Lung (tissue), 11 donors: ENCODE measurements at regions not wholly inside any gene's neighbourhood (a gene's known extent, or its start where the extent isn't known, plus 50 kb on each side); places are given as distances from the start of the nearest gene placed in this dataset.

Experiments used
- ATAC-seq: fragments of 200-7000 bp; cut with Tn5 transposase; one replicate; pipeline ENCODE4 v1.9.1; 2020; ENCODE audit warnings: moderate number of reproducible peaks; ENCODE audit not compliant: insufficient read depth, low FRiP score
- DNase-seq, 3 donors: peaks; one replicate each; pipeline ENCODE4 v3.0.0-alpha.2; 2013 to 2017
- H3K27ac ChIP-seq, 2 donors: one replicate each; pipeline ENCODE4 v1.5.1; 2013; ENCODE audit warnings: mild to moderate bottlenecking in 2 of 2, moderate library complexity in 2 of 2, control low read depth in 1 of 2, inconsistent platforms in 1 of 2, low read depth in 1 of 2, low read length in 1 of 2
- H3K27me3 ChIP-seq, 3 donors: one replicate each; pipeline ENCODE4 v1.5.1; 2013; ENCODE audit warnings: low read length in 2 of 3; ENCODE audit not compliant: control insufficient read depth in 3 of 3, insufficient read depth in 3 of 3
- H3K36me3 ChIP-seq, 4 donors: one replicate each; pipeline ENCODE4 v1.5.1; 2013; ENCODE audit warnings: low read length in 4 of 4, mild to moderate bottlenecking in 1 of 4, moderate library complexity in 1 of 4; ENCODE audit not compliant: control insufficient read depth in 4 of 4, insufficient read depth in 4 of 4
- H3K4me1 ChIP-seq, 5 donors: one replicate each; pipeline ENCODE4 v1.5.1; 2013; ENCODE audit warnings: low read length in 5 of 5, mild to moderate bottlenecking in 2 of 5, moderate library complexity in 1 of 5; ENCODE audit not compliant: control insufficient read depth in 5 of 5, insufficient read depth in 5 of 5
- H3K4me3 ChIP-seq: one replicate; pipeline ENCODE4 v1.5.1; 2013; ENCODE audit warnings: mild to moderate bottlenecking, control low read depth, moderate library complexity
- H3K9ac ChIP-seq, 2 donors: one replicate each; pipeline ENCODE4 v1.5.1; 2013; ENCODE audit warnings: low read length in 2 of 2, control low read depth in 1 of 2; ENCODE audit not compliant: insufficient read depth in 1 of 2
- H3K9me3 ChIP-seq, 4 donors: one replicate each; pipeline ENCODE4 v1.5.1; 2013; ENCODE audit warnings: low read length in 3 of 4, mild to moderate bottlenecking in 1 of 4, moderate library complexity in 1 of 4; ENCODE audit not compliant: control insufficient read depth in 4 of 4, insufficient read depth in 3 of 4
- WGBS, 2 donors: extraction: QIAGEN DNeasy Blood & Tissue Kit; methylation state at CpG; one replicate each; pipeline ENCODE4 v1.1.7; 2013; 5-methylcytosine and 5-hydroxymethylcytosine counted together
- TF ChIP-seq, protein P1 (sequence below): IDR thresholded peaks from 2 replicates; pipeline ENCODE4 v1.5.1; 2012; ENCODE audit warnings: mild to moderate bottlenecking; ENCODE audit errors: control extremely low read depth, extremely low read depth
- donor health status: control.
- donor health status: control.
- donor health status: Bipolar disorder and iron deficiency.
- donor health status: healthy.
- donor health status: DM: yes; HTN: yes; CAD: no.

DNA sequence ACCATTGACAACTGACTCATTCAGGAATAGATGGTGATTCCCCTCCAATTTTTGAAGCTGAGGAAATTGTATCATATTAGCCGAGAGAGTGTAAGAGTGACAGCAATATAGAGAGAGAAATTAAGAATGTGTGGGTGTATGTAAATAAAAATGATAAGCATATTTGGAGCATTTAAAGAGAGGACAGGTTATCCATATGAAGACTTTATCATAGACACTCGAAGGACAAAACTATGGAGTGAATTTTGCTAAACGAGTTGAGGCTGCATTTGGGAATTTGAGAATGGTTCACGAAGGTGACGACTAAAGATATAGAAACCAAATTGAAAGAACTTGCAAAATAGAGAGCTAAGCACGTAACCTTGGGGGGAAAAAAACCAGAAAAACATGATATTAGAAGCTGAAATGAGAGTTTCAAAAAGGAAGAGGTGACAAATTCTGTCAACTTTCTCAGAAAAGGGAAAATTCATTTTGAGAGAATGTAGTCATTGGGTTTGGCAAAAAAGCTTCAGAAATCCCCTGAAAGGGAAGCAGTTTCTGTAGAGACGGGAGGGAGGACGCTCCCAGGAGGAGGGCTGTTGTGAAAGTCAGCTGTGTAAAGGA, 129.7 kb downstream of the KCNJ2 start:
- 69 to 72% methylated on average over 8 of the region's 8 CpGs for WGBS, 2 donors
- Histone ChIP-seq H3K36me3 (no peaks in the 10 kb centered on the region), H3K27me3 (no peaks in the 10 kb centered on the region), H3K9ac (no peak overlapping the region), H3K9me3 (no peaks in the 10 kb centered on the region), H3K27ac (no peak overlapping the region), H3K4me3 (no peak overlapping the region), H3K4me1 (peaks cover 0 to 4% (median 0%) of the 10 kb centered on the region in 5 donors)
- DNase-seq = no peak
- TF ChIP-seq, protein P1, sequence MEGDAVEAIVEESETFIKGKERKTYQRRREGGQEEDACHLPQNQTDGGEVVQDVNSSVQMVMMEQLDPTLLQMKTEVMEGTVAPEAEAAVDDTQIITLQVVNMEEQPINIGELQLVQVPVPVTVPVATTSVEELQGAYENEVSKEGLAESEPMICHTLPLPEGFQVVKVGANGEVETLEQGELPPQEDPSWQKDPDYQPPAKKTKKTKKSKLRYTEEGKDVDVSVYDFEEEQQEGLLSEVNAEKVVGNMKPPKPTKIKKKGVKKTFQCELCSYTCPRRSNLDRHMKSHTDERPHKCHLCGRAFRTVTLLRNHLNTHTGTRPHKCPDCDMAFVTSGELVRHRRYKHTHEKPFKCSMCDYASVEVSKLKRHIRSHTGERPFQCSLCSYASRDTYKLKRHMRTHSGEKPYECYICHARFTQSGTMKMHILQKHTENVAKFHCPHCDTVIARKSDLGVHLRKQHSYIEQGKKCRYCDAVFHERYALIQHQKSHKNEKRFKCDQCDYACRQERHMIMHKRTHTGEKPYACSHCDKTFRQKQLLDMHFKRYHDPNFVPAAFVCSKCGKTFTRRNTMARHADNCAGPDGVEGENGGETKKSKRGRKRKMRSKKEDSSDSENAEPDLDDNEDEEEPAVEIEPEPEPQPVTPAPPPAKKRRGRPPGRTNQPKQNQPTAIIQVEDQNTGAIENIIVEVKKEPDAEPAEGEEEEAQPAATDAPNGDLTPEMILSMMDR = no peak
- no peak for ATAC-seq

DNA sequence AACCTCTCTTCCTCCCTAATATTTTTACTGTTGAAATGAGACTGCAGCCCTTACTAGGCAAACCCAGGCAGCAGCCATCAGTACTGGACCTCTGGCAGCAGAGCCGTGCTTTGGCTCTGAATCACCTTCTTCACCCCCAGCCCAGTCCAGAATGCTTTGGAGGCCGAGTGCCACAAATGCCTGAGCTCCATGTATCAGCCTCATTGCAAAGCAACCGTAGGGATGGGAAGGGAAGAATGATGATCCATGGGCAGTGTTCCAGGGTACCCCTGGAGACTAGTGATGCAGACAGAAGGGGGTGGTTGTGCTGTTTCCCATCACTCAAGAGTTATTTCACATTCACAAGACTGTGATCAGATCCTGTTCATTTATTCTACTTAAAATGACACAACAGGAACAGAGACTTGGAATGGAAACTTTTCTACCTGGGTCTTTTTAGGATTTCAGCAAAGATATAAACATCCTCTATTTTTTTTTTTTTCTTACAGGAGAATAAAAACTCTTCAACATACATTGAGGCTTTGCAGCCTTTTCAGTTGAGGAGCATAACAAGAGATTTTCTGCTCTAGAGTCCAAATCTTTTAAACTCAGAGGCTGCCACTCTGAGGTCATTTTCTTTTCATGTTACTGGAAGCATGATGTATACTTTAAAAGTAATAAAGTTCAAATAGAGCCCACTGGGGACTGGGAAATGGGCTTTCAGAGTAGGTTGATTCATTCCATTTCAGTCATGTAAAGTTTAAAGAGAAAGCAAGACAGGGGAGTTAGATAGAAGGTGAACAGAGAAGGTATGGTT, 138.3 kb downstream of the KCNJ2 start:
- DNase-seq = no peak
- Histone ChIP-seq H3K9me3 (no peaks in the 10 kb centered on the region), H3K9ac (no peak overlapping the region), H3K27ac (peak overlapping the region in 1 of 2 donors; percentile 63), H3K27me3 (no peaks in the 10 kb centered on the region), H3K4me1 (peaks cover 0 to 9% (median 0%) of the 10 kb centered on the region in 5 donors), H3K36me3 (no peaks in the 10 kb centered on the region), H3K4me3 (no peak overlapping the region)
- WGBS, 2 donors = 81 to 90% methylated on average over 3 of the region's 3 CpGs
- ATAC-seq = no peak
- TF ChIP-seq, protein P1 = no peak

DNA sequence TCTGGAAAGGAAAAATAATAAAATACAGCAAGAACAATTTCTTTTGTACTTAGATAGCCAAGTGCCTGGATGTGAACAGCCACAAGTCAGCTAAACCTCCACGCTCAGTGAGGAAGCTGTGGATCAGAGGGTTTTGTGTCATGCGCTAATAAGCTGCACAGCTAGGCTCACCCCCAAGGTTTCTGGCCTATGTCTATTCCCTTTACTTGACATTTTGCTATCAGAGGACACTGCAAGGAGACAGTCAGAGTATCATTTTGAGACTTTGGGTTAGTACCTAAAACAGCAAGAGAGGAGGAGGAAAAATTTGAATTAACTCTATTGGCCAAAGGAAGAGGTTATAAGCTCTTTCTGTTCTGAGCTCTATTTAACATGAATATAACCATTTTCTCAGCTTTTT, 139.3 kb downstream of the KCNJ2 start:
- H3K9me3 ChIP-seq = no peaks in the 10 kb centered on the region
- TF ChIP-seq, protein P1 = no peak
- ATAC-seq (no peak), DNase-seq (no peak)
- H3K36me3 ChIP-seq = no peaks in the 10 kb centered on the region
- H3K4me1 ChIP-seq = peaks cover 0 to 13% (median 0%) of the 10 kb centered on the region in 5 donors
- no peak overlapping the region for H3K9ac ChIP-seq
- H3K4me3 ChIP-seq = no peak overlapping the region
- H3K27ac ChIP-seq = no peak overlapping the region
- 85 to 93% methylated on average over 2 of the region's 2 CpGs for WGBS, 2 donors
- no peaks in the 10 kb centered on the region for H3K27me3 ChIP-seq
